ENCODE measurements at regions not wholly inside any gene's neighbourhood (a gene's known extent, or its start where the extent isn't known, plus 50 kb on each side); places are given as distances from the start of the nearest gene placed in this dataset.

DNA sequence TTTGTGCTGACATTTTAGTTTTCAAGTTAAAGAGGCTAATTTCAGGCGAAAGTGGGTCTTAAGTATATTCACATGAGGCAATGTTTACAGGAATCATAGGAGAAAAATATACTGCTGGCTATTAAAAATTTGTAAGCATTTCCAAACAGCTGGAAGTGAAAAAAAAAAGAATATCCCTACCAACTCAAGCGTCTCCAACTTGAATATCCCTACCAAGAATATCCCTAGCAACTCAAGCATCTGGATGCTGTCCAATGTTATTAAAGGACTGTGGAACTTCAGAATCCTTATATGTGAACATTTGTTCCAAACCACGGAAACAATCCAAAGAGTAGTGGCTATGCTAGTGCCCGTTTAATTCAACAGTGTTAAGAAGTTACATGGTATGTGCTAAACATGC, 1303.0 kb downstream of the GATA3 start (continued):
- TF ChIP-seq, protein P1, sequence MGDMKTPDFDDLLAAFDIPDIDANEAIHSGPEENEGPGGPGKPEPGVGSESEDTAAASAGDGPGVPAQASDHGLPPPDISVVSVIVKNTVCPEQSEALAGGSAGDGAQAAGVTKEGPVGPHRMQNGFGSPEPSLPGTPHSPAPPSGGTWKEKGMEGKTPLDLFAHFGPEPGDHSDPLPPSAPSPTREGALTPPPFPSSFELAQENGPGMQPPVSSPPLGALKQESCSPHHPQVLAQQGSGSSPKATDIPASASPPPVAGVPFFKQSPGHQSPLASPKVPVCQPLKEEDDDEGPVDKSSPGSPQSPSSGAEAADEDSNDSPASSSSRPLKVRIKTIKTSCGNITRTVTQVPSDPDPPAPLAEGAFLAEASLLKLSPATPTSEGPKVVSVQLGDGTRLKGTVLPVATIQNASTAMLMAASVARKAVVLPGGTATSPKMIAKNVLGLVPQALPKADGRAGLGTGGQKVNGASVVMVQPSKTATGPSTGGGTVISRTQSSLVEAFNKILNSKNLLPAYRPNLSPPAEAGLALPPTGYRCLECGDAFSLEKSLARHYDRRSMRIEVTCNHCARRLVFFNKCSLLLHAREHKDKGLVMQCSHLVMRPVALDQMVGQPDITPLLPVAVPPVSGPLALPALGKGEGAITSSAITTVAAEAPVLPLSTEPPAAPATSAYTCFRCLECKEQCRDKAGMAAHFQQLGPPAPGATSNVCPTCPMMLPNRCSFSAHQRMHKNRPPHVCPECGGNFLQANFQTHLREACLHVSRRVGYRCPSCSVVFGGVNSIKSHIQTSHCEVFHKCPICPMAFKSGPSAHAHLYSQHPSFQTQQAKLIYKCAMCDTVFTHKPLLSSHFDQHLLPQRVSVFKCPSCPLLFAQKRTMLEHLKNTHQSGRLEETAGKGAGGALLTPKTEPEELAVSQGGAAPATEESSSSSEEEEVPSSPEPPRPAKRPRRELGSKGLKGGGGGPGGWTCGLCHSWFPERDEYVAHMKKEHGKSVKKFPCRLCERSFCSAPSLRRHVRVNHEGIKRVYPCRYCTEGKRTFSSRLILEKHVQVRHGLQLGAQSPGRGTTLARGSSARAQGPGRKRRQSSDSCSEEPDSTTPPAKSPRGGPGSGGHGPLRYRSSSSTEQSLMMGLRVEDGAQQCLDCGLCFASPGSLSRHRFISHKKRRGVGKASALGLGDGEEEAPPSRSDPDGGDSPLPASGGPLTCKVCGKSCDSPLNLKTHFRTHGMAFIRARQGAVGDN (IDR thresholded peaks at IDR 0.05) = no peak

DNA sequence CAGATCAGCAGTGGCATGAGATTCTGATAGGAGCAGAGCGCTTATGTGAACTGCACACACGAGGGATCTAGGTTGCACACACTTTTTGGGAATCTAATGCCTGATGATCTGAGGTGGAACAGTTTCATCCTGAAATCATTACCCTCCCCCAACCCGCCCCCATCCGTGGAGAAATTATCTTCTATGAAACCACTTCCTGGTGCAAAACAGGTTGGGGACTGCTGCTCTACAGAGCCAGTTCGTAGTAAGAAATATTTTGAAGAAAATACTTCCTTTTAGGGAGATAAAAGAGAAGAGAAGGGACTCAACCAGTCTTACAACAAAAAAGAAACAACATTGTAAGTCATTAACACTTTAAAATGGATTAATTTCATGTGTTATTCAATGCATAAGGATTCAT, 1308.2 kb downstream of the GATA3 start:
- ChIA-PET SMC1A (ENCODE audit: uncharacterized antibody, unreplicated experiment) (no interaction called here), RAD21 (ENCODE audit: unreplicated experiment) (no interaction called here), CTCF (no interaction called here), POLR2A (no interaction called here)
- no peaks in the 10 kb centered on the region for H3K27me3 ChIP-seq (replicated peaks in 1 of 2; ENCODE audit: control insufficient read depth in 2 of 2, insufficient read depth in 2 of 2, low read length in 1 of 2)
- DNase-seq (ENCODE audit: low read depth, low spot score) (no peak), FAIRE-seq (no peak), ATAC-seq (no peak)
- no peaks in the 10 kb centered on the region for H3K9me3 ChIP-seq (replicated peaks; ENCODE audit: control insufficient read depth, insufficient read depth, low read length)
- H3K4me3 ChIP-seq = no peak overlapping the region
- TF ChIP-seq HDAC2 (IDR thresholded peaks at IDR 0.05) (no peak), ZNF384 (IDR thresholded peaks at IDR 0.05; ENCODE audit: borderline replicate concordance, low read depth, low read length) (no peak), RFX5 (IDR thresholded peaks at IDR 0.05; ENCODE audit: low read depth, low read length) (no peak), SMC3 (IDR thresholded peaks at IDR 0.05; ENCODE audit: borderline replicate concordance, low read length) (no peak), KDM1A (IDR thresholded peaks at IDR 0.05; ENCODE audit: borderline replicate concordance) (no peak), RB1 (IDR thresholded peaks at IDR 0.05; ENCODE audit: borderline replicate concordance) (no peak), IKZF1 (conservative IDR thresholded peaks at IDR 0.05) (no peak), SMAD1 (IDR thresholded peaks at IDR 0.05; ENCODE audit: low read depth, partially characterized antibody) (no peak)
- TF ChIP-seq, protein P2, sequence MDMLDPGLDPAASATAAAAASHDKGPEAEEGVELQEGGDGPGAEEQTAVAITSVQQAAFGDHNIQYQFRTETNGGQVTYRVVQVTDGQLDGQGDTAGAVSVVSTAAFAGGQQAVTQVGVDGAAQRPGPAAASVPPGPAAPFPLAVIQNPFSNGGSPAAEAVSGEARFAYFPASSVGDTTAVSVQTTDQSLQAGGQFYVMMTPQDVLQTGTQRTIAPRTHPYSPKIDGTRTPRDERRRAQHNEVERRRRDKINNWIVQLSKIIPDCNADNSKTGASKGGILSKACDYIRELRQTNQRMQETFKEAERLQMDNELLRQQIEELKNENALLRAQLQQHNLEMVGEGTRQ (IDR thresholded peaks at IDR 0.05; ENCODE audit: borderline replicate concordance, low read depth, low read length) = no peak
- TF ChIP-seq, protein P3, sequence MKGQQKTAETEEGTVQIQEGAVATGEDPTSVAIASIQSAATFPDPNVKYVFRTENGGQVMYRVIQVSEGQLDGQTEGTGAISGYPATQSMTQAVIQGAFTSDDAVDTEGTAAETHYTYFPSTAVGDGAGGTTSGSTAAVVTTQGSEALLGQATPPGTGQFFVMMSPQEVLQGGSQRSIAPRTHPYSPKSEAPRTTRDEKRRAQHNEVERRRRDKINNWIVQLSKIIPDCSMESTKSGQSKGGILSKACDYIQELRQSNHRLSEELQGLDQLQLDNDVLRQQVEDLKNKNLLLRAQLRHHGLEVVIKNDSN (IDR thresholded peaks at IDR 0.05; ENCODE audit: borderline replicate concordance, extremely low read length, insufficient read depth, low read depth, low read length) = no peak
- no peaks in the 10 kb centered on the region for H3K36me3 ChIP-seq (ENCODE audit: control insufficient read depth in 2 of 2, insufficient read depth in 2 of 2, low read length in 1 of 2)
- intact Hi-C loops (cut with micrococcal nuclease; ENCODE audit: unreplicated experiment) (no loop called here), in situ Hi-C loops (cut with MboI) (no loop called here)
- no peak overlapping the region for H2AFZ ChIP-seq (ENCODE audit: control insufficient read depth, low read depth, low read length)
- H3K27ac ChIP-seq (ENCODE audit: control insufficient read depth, insufficient read depth) = no peak overlapping the region
- H3K79me2 ChIP-seq (ENCODE audit: control insufficient read depth, insufficient read depth, low read length) = no peaks in the 10 kb centered on the region
- H3K4me2 ChIP-seq (ENCODE audit: control insufficient read depth, insufficient read depth) = no peak overlapping the region
- 8% methylated on average over 5 of the region's 5 CpGs for WGBS (ENCODE audit: insufficient coverage, insufficient replicate concordance, low lambda C conversion rate, missing lambda C conversion rate)
- BruUV-seq (replicated peaks) = no TSS peak
- H3K4me1 ChIP-seq (ENCODE audit: control insufficient read depth, insufficient read depth, low read length) = no peaks in the 10 kb centered on the region
- no peaks in the 10 kb centered on the region for H4K20me1 ChIP-seq (ENCODE audit: control insufficient read depth, insufficient read depth)
- H3K9ac ChIP-seq (ENCODE audit: control insufficient read depth, insufficient read depth, low read length) = no peak overlapping the region
